Activated naive CD4-positive, alpha-beta T cell (primary cell): ENCODE measurements at regions not wholly inside any gene's neighbourhood (a gene's known extent, or its start where the extent isn't known, plus 50 kb on each side); places are given as distances from the start of the nearest gene placed in this dataset.

ENCODE experiments used
- DNase-seq, 4 experiments: peaks; one replicate each; lab custom pipeline; 2025; lab: John Stamatoyannopoulos, UW

GRCh38 chr5:153130296-153130695 lies 360.2 kb upstream of the GRIA1 start:
- DNase-seq, result no peak

- DNase-seq, result no peak
Measured at GRCh38 chr5:153135411-153135810, 355.1 kb upstream of the GRIA1 start.

- no peak for DNase-seq
Measured at GRCh38 chr5:153136910-153137614, 353.4 kb upstream of the GRIA1 start.

GRCh38 chr5:153147891-153148623 lies 342.4 kb upstream of the GRIA1 start:
- DNase-seq, result no peak

GRCh38 chr5:153148624-153148976 lies 341.9 kb upstream of the GRIA1 start:
- no peak for DNase-seq

GRCh38 chr5:153151558-153151957 lies 338.9 kb upstream of the GRIA1 start:
- DNase-seq, result no peak

- DNase-seq, result no peak
Measured at GRCh38 chr5:153153086-153153485, 337.4 kb upstream of the GRIA1 start.

GRCh38 chr5:153157156-153157555 lies 333.3 kb upstream of the GRIA1 start:
- no peak for DNase-seq

- DNase-seq, result no peak
Measured at GRCh38 chr5:153158608-153159007, 331.9 kb upstream of the GRIA1 start.

GRCh38 chr5:153159616-153160015 lies 330.9 kb upstream of the GRIA1 start:
- DNase-seq, result no peak

GRCh38 chr5:153168241-153168640 lies 322.2 kb upstream of the GRIA1 start:
- DNase-seq, result no peak

- no peak for DNase-seq
Measured at GRCh38 chr5:153187503-153187902, 303.0 kb upstream of the GRIA1 start.

GRCh38 chr5:153206361-153206760 lies 284.1 kb upstream of the GRIA1 start:
- no peak for DNase-seq

- DNase-seq, result no peak
Measured at GRCh38 chr5:153209016-153209415, 281.5 kb upstream of the GRIA1 start.

GRCh38 chr5:153209687-153210086 lies 280.8 kb upstream of the GRIA1 start:
- no peak for DNase-seq

GRCh38 chr5:153211076-153211475 lies 279.4 kb upstream of the GRIA1 start:
- no peak for DNase-seq

- DNase-seq, result no peak
Measured at GRCh38 chr5:153212471-153212870, 278.0 kb upstream of the GRIA1 start.

GRCh38 chr5:153222936-153223335 lies 267.5 kb upstream of the GRIA1 start:
- DNase-seq, result no peak

GRCh38 chr5:153223376-153223775 lies 267.1 kb upstream of the GRIA1 start:
- no peak for DNase-seq

GRCh38 chr5:153224651-153225050 lies 265.8 kb upstream of the GRIA1 start:
- no peak for DNase-seq

GRCh38 chr5:153233933-153234332 lies 256.5 kb upstream of the GRIA1 start:
- no peak for DNase-seq

- DNase-seq, result no peak
Measured at GRCh38 chr5:153236319-153236718, 254.2 kb upstream of the GRIA1 start.

- DNase-seq, result no peak
Measured at GRCh38 chr5:153237671-153238332, 252.7 kb upstream of the GRIA1 start.
